Neutrophil (primary cell): ENCODE measurements at regions not wholly inside any gene's neighbourhood (a gene's known extent, or its start where the extent isn't known, plus 50 kb on each side); places are given as distances from the start of the nearest gene placed in this dataset.
"Not testable (repeated sequence)": the region's sequence is repeated elsewhere in the genome, so short reads cannot be mapped to it uniquely, and the experiment has no call there.

Experiments
- H3K27ac ChIP-seq: fragments of 200-600 bp; sonication (generic); 2 replicates; pipeline ENCODE4 v1.5.1; 2016; ENCODE audit warnings: mild to moderate bottlenecking, moderate library complexity
- H3K27me3 ChIP-seq: fragments of 200-600 bp; sonication (generic); 2 replicates; pipeline ENCODE4 v1.6.0; 2016; ENCODE audit warnings: mild to moderate bottlenecking
- H3K36me3 ChIP-seq: fragments of 200-600 bp; sonication (generic); 2 replicates; pipeline ENCODE4 v1.5.1; 2017
- H3K4me1 ChIP-seq, 2 experiments: fragments of 200-600 bp in 1 of 2; sonication (generic) in 1 of 2; 1 replicate in 1 of 2; 2 replicates in 1 of 2; pipeline versions ENCODE4 v1.5.1 to v1.6.1; 2013 to 2016; ENCODE audit warnings: low read depth in 1 of 2, low read length in 1 of 2, mild to moderate bottlenecking in 1 of 2, moderate library complexity in 1 of 2; ENCODE audit not compliant: control insufficient read depth in 1 of 2, insufficient read depth in 1 of 2
- H3K4me3 ChIP-seq, 2 experiments: fragments of 200-600 bp in 1 of 2; sonication (generic) in 1 of 2; 1 replicate in 1 of 2; 2 replicates in 1 of 2; pipeline ENCODE4 v1.5.1; 2013 to 2016; ENCODE audit warnings: low read depth in 1 of 2, low read length in 1 of 2, mild to moderate bottlenecking in 1 of 2, moderate library complexity in 1 of 2
- H3K9me3 ChIP-seq: fragments of 200-600 bp; sonication (generic); 2 replicates; pipeline ENCODE4 v1.5.1; 2016
- CTCF ChIP-seq: fragments of 200-600 bp; sonication (generic); IDR thresholded peaks from 2 replicates; pipeline ENCODE4 v1.5.1; 2016; ENCODE audit warnings: antibody characterized with exemption

GRCh38 chr2:122710049-122710448 lies 954.6 kb downstream of the TSN start:
- Histone ChIP-seq H3K27ac (no peak overlapping the region), H3K4me1 (peaks cover 9 to 14% of the 10 kb centered on the region in 2 experiments), H3K9me3 (no peaks in the 10 kb centered on the region), H3K4me3 (no peak overlapping the region), H3K36me3 (no peaks in the 10 kb centered on the region), H3K27me3 (no peaks in the 10 kb centered on the region)
- no peak for TF ChIP-seq CTCF

DNA sequence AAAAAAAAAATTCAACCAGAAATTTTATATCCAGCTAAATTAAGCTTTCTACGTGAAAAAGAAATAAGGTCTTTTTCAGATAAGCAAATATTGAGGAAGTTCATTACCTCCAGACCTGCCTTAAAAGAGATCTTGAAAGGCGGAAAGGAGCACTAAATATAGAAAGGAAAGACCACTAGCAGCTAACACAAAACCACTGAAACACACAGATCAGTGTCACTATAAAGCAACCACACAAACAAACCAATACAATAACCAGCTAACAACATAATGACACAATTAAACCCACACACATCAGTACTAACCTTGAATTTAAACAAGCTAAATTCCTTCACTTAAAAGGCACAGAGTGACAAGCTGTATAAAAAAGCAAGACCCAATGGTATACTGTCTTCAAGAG lies 958.3 kb downstream of the TSN start:
- Histone ChIP-seq H3K27ac (no peak overlapping the region), H3K4me3 (no peak overlapping the region), H3K27me3 (no peaks in the 10 kb centered on the region), H3K36me3 (no peaks in the 10 kb centered on the region), H3K9me3 (no peaks in the 10 kb centered on the region), H3K4me1 (no peaks in the 10 kb centered on the region)
- no peak for TF ChIP-seq CTCF

DNA sequence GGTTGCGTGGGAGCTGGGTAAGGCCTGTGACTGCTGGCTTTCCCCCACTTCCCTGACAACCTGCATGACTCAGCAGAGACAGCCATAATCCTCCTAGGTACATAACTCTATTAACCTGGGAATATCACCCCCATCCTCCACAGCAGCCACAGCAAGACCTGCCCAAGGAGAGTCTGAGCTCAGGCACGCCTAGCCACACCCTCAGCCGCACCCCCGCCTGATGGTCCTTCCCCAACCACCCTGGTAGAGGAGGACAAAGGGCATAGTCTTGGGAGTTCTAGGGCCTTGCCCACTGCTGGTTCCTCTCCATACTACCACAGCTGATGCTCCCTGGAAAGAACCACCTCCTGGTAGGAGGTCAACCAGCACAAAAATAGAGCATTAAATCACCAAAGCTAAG lies 965.4 kb downstream of the TSN start:
- H3K27ac ChIP-seq, H3K27me3 ChIP-seq, H3K4me3 ChIP-seq: not testable (repeated sequence)

GRCh38 chr2:122734766-122735424 lies 979.4 kb downstream of the TSN start:
- Histone ChIP-seq H3K4me3 (no peak overlapping the region), H3K27ac (no peak overlapping the region), H3K4me1 (peaks cover 4 to 5% of the 10 kb centered on the region in 2 experiments), H3K27me3 (no peaks in the 10 kb centered on the region), H3K36me3 (no peaks in the 10 kb centered on the region), H3K9me3 (no peaks in the 10 kb centered on the region)
- TF ChIP-seq CTCF, result no peak

More for the DNA sequence above, 965.4 kb downstream of the TSN start:
- H3K36me3 ChIP-seq, H3K9me3 ChIP-seq, H3K4me1 ChIP-seq: not testable (repeated sequence)

- H3K27me3 ChIP-seq, result no peaks in the 10 kb centered on the region
- peaks cover 4 to 5% of the 10 kb centered on the region in 2 experiments for H3K4me1 ChIP-seq
- H3K4me3 ChIP-seq, result no peak overlapping the region
- no peak for TF ChIP-seq CTCF
- no peaks in the 10 kb centered on the region for H3K36me3 ChIP-seq
- no peaks in the 10 kb centered on the region for H3K9me3 ChIP-seq
- H3K27ac ChIP-seq, result no peak overlapping the region
Observed at GRCh38 chr2:122736279-122736678, 980.8 kb downstream of the TSN start.

DNA sequence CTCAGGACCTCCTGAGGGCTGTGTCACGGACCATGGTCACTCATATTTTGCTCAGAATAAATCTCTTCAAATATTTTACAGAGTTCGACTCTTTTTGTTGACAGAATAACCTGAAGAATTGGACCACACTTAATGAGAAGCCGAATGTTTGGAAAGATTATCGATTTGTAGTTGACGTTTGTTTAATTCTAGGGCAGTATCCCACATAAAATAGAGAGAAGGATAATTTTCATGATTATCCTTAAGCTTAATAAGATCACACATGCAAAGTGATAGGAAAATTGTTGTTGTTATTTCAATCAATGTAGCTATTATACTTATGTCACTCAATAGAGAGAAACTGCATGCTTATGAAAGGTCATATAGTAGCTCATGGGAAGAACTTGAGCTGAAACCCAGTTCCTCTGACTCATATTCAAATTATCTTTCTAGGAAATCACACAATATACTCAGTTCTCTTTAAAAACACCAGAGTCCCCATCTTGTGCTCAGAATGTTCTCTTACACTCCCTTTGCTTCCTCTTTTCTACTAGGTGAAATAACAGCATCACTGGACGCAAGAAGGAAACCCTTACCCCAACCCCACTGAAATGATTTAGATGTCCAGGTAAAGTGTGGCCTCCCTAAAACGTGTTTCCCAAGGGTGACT lies 982.1 kb downstream of the TSN start:
- Histone ChIP-seq H3K27ac (peak overlapping the region; percentile 11), H3K4me3 (no peak overlapping the region), H3K36me3 (no peaks in the 10 kb centered on the region), H3K4me1 (peaks cover 4 to 5% of the 10 kb centered on the region in 2 experiments), H3K9me3 (no peaks in the 10 kb centered on the region), H3K27me3 (no peaks in the 10 kb centered on the region)
- TF ChIP-seq CTCF, result no peak
